ENCODE measurements at regions not wholly inside any gene's neighbourhood (a gene's known extent, or its start where the extent isn't known, plus 50 kb on each side); places are given as distances from the start of the nearest gene placed in this dataset.
A peak's percentile ranks its signal among the peaks of the same experiment; 100 is the strongest.
"Not testable (repeated sequence)": the region's sequence is repeated elsewhere in the genome, so short reads cannot be mapped to it uniquely, and the experiment has no call there.

GRCh38 chr16:9141813-9142212, 50.4 kb downstream of the HAPSTR1 start:
- DNase-seq: no peak

GRCh38 chr16:9144106-9144505, 52.7 kb downstream of the HAPSTR1 start:
- DNase-seq: no peak

GRCh38 chr16:9148374-9149015, 57.1 kb downstream of the HAPSTR1 start:
- DNase-seq: no peak

GRCh38 chr16:9151074-9151473, 59.6 kb downstream of the HAPSTR1 start:
- no peak for DNase-seq

- DNase-seq: peak; percentile 32
Measured at GRCh38 chr16:9151597-9151996, 60.2 kb downstream of the HAPSTR1 start.

- no peak for DNase-seq
Measured at GRCh38 chr16:9152649-9153501, 61.4 kb downstream of the HAPSTR1 start.

- no peak for DNase-seq
Measured at GRCh38 chr16:9153502-9153864, 62.0 kb downstream of the HAPSTR1 start.

- DNase-seq: no peak
Measured at GRCh38 chr16:9154567-9155410, 63.3 kb downstream of the HAPSTR1 start.

- DNase-seq: no peak
Measured at GRCh38 chr16:9155871-9156270, 64.4 kb downstream of the HAPSTR1 start.

GRCh38 chr16:9159839-9160550, 68.6 kb downstream of the HAPSTR1 start:
- peak; percentile 51 for DNase-seq

GRCh38 chr16:9160551-9160911, 69.1 kb downstream of the HAPSTR1 start:
- no peak for DNase-seq

- DNase-seq: no peak
Measured at GRCh38 chr16:9165681-9166080, 74.2 kb downstream of the HAPSTR1 start.

GRCh38 chr16:9166326-9166993, 75.0 kb downstream of the HAPSTR1 start:
- DNase-seq: not testable (repeated sequence)

- DNase-seq: no peak
Measured at GRCh38 chr16:9169094-9169493, 77.7 kb downstream of the HAPSTR1 start.

- no peak for DNase-seq
Measured at GRCh38 chr16:9170470-9170869, 79.0 kb downstream of the HAPSTR1 start.

GRCh38 chr16:9176547-9177418, 85.3 kb downstream of the HAPSTR1 start:
- no peak for DNase-seq

GRCh38 chr16:9177861-9178260, 86.4 kb downstream of the HAPSTR1 start:
- no peak for DNase-seq

- no peak for DNase-seq
Measured at GRCh38 chr16:9183682-9184353, 92.4 kb downstream of the HAPSTR1 start.

- DNase-seq: no peak
Measured at GRCh38 chr16:9184354-9184690, 92.9 kb downstream of the HAPSTR1 start.

GRCh38 chr16:9185381-9185780, 93.9 kb downstream of the HAPSTR1 start:
- DNase-seq: no peak

- DNase-seq: no peak
Measured at GRCh38 chr16:9186061-9186460, 94.6 kb downstream of the HAPSTR1 start.

All from fibroblast of skin of back (primary cell).